ENCODE measurements at regions not wholly inside any gene's neighbourhood (a gene's known extent, or its start where the extent isn't known, plus 50 kb on each side); places are given as distances from the start of the nearest gene placed in this dataset.

DNA sequence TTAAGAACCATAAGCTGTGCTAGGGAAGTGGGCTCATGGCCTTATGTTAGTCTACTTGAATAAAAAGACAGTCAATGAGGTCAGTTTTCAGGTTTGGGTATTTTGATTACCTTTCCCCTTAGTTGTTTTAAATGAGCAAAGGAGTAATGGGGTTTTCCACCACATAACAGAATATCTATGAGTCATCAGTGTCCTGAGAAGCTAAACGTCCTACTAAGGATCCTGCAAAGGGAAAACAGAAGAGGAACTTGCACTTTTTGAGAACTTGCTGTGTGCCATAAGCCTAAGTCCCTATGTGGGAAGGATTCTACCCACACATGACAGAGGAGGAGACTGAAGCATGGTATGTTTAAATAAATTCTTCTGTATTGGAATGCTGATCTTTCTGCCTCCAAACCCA lies 292.8 kb upstream of the TMC3 start:
- TF ChIP-seq, protein P1, sequence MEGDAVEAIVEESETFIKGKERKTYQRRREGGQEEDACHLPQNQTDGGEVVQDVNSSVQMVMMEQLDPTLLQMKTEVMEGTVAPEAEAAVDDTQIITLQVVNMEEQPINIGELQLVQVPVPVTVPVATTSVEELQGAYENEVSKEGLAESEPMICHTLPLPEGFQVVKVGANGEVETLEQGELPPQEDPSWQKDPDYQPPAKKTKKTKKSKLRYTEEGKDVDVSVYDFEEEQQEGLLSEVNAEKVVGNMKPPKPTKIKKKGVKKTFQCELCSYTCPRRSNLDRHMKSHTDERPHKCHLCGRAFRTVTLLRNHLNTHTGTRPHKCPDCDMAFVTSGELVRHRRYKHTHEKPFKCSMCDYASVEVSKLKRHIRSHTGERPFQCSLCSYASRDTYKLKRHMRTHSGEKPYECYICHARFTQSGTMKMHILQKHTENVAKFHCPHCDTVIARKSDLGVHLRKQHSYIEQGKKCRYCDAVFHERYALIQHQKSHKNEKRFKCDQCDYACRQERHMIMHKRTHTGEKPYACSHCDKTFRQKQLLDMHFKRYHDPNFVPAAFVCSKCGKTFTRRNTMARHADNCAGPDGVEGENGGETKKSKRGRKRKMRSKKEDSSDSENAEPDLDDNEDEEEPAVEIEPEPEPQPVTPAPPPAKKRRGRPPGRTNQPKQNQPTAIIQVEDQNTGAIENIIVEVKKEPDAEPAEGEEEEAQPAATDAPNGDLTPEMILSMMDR (IDR thresholded peaks at IDR 0.05) = no peak
- TF ChIP-seq EP300 (IDR thresholded peaks at IDR 0.05) = no peak
